ENCODE measurements at regions not wholly inside any gene's neighbourhood (a gene's known extent, or its start where the extent isn't known, plus 50 kb on each side); places are given as distances from the start of the nearest gene placed in this dataset.

DNA sequence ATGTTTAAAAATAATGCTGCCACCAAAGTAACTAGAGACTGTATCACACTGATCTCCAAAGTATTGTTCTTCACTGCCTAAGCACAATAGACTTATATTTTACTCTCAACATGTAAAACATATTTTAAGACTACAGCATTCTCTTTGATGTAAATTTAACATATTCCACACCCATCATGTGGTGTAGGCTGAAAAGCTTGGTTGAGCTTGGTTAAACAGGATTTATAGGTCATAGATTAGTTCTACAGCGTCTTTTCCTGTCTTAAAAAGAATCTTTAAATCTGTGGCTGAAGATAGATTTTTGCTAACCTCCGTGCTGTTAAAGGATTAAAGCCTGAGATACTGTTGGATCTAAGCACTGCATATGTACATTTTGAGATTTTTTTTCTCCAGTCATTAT lies 379.9 kb downstream of the SH2D1A start:
- H3K4me3 Mint-ChIP-seq = no peak overlapping the region
- Histone ChIP-seq H2BK12ac (ENCODE audit: insufficient read length, low read depth, low read length) (no peak overlapping the region), H2BK20ac (ENCODE audit: low read depth, low read length, poor library complexity, severe bottlenecking) (no peak overlapping the region), H4K8ac (replicated peaks; ENCODE audit: insufficient read length, low read depth, low read length) (no peak overlapping the region), H3K27ac (ENCODE audit: insufficient read length, low read depth, low read length) (no peak overlapping the region), H3T11ph (ENCODE audit: low read length) (no peak overlapping the region), H4K91ac (ENCODE audit: insufficient read length, low read depth, low read length) (no peak overlapping the region), H2AK5ac (ENCODE audit: insufficient read length, low read length) (no peak overlapping the region), H3K27me3 (ENCODE audit: insufficient read depth, low read length) (no peaks in the 10 kb centered on the region), H3K56ac (ENCODE audit: insufficient read length, low read depth, low read length) (no peak overlapping the region), H3K79me1 (ENCODE audit: insufficient read depth, low read depth, low read length, poor library complexity, severe bottlenecking) (no peaks in the 10 kb centered on the region), H2AFZ (ENCODE audit: low read length) (no peak overlapping the region), H3K23me2 (ENCODE audit: insufficient read length, low read depth, low read length, poor library complexity, severe bottlenecking) (no peaks in the 10 kb centered on the region), H3K4ac (ENCODE audit: low read depth, low read length) (no peak overlapping the region), H3K9ac (ENCODE audit: extremely low read depth, insufficient read length, low read length) (no peak overlapping the region), H3K4me2 (ENCODE audit: insufficient read depth, insufficient read length, low read length) (no peak overlapping the region), H3K14ac (ENCODE audit: insufficient read depth, low read length) (no peak overlapping the region), H4K20me1 (ENCODE audit: control insufficient read depth, insufficient read depth, insufficient read length) (no peaks in the 10 kb centered on the region), H3K4me1 (ENCODE audit: insufficient read depth, low read length) (no peaks in the 10 kb centered on the region), H2BK120ac (ENCODE audit: low read depth, low read length, poor library complexity, severe bottlenecking) (no peak overlapping the region), H4K5ac (ENCODE audit: insufficient read length, low read depth, low read length) (no peak overlapping the region), H3K9me3 (ENCODE audit: control insufficient read depth, low read depth, low read length) (no peaks in the 10 kb centered on the region), H3K79me2 (ENCODE audit: insufficient read depth, low read length) (no peaks in the 10 kb centered on the region), H3K23ac (ENCODE audit: insufficient read length, low read depth, low read length) (no peak overlapping the region), H2BK5ac (ENCODE audit: insufficient read length, low read length) (no peak overlapping the region), H3K18ac (ENCODE audit: insufficient read length, low read depth, low read length) (no peak overlapping the region), H2BK15ac (ENCODE audit: low read depth, low read length) (no peak overlapping the region)
- DNase-seq = no peak
- TF ChIP-seq, protein P1, sequence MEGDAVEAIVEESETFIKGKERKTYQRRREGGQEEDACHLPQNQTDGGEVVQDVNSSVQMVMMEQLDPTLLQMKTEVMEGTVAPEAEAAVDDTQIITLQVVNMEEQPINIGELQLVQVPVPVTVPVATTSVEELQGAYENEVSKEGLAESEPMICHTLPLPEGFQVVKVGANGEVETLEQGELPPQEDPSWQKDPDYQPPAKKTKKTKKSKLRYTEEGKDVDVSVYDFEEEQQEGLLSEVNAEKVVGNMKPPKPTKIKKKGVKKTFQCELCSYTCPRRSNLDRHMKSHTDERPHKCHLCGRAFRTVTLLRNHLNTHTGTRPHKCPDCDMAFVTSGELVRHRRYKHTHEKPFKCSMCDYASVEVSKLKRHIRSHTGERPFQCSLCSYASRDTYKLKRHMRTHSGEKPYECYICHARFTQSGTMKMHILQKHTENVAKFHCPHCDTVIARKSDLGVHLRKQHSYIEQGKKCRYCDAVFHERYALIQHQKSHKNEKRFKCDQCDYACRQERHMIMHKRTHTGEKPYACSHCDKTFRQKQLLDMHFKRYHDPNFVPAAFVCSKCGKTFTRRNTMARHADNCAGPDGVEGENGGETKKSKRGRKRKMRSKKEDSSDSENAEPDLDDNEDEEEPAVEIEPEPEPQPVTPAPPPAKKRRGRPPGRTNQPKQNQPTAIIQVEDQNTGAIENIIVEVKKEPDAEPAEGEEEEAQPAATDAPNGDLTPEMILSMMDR (conservative IDR thresholded peaks at IDR 0.05) = no peak
- no CpG with 5 or more reads among the region's 2 CpGs for WGBS (ENCODE audit: extremely low coverage, insufficient read length, low lambda C conversion rate)
- peaks cover 8 to 10% of the 10 kb centered on the region in 2 experiments for H3K4me1 Mint-ChIP-seq
- H3K27ac Mint-ChIP-seq = no peak overlapping the region
- H3K9me3 Mint-ChIP-seq = no peaks in the 10 kb centered on the region; a peak in 2 of 5 replicates
- no peaks in the 10 kb centered on the region for H3K36me3 Mint-ChIP-seq (ENCODE audit: insufficient read depth in 1 of 3, low read depth in 3 of 3)
- H3K27me3 Mint-ChIP-seq (ENCODE audit: low read depth) = no peaks in the 10 kb centered on the region
